8988T (cell line): ENCODE measurements at regions not wholly inside any gene's neighbourhood (a gene's known extent, or its start where the extent isn't known, plus 50 kb on each side); places are given as distances from the start of the nearest gene placed in this dataset.
"Not testable (repeated sequence)": the region's sequence is repeated elsewhere in the genome, so short reads cannot be mapped to it uniquely, and the experiment has no call there.

Experiments
- DNase-seq: peaks from one replicate; pipeline ENCODE4 v3.0.0; 2011

DNA sequence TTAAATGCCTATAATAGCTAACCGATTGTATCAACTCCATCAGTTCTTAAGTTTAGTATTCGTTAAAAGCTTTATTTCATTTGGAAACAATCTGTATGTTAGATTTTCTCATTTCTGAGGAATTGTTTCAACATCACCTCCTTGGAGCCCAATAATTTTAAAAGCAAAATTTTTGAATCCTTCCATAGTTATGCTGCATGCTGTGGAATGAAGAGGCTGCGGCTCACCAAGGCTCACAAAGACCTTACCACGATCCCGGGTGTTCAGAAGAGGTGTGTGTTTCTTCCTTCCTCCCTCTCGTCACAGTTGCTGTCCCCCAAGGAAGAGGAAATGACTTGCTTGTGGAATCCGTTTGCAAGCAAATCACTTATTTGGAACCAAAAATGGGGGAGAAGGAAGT is 143.8 kb downstream of the FGF1 start:
- no peak for DNase-seq

- no peak for DNase-seq
Observed at GRCh38 chr5:142540922-142541422, 144.9 kb downstream of the FGF1 start.

- DNase-seq = no peak
Observed at GRCh38 chr5:142539154-142539740, 146.6 kb downstream of the FGF1 start.

DNA sequence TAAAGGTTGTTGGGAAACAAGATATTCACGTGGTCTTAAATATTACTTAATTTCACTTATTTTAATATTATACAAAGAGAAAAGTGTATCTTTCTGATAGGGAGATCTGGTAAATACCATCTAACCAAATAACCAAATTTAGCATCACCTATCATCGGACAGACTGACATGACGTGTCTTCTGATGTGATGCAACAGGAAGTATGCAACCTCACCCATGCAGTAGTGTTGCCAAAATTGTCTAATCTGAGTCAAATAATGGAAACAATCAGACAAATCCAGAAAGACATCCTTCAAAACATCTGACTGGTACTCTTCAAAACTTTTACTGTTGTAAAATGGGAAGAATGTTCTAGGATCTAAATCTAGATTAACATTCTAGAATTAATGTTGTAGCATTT is 148.0 kb downstream of the FGF1 start:
- DNase-seq = no peak

DNA sequence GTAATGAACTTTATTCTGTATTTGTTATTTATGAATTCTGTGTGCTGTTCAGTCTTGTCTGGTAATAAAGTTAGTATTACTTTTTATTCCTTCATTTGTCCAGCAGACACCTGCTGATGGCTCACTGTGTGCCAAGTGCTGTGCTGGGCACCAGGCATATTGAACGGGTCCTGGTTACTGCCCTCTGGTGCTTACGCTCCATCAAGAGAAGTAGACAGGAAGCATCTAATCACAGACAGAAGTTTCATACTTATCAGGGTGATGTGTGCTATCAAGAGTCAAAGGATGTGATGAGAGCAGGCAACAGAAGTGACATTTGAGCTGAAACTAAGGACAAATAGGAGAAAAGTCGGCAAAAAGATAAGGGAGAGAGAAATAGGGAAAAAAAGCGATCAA is 153.1 kb downstream of the FGF1 start:
- DNase-seq = no peak

DNA sequence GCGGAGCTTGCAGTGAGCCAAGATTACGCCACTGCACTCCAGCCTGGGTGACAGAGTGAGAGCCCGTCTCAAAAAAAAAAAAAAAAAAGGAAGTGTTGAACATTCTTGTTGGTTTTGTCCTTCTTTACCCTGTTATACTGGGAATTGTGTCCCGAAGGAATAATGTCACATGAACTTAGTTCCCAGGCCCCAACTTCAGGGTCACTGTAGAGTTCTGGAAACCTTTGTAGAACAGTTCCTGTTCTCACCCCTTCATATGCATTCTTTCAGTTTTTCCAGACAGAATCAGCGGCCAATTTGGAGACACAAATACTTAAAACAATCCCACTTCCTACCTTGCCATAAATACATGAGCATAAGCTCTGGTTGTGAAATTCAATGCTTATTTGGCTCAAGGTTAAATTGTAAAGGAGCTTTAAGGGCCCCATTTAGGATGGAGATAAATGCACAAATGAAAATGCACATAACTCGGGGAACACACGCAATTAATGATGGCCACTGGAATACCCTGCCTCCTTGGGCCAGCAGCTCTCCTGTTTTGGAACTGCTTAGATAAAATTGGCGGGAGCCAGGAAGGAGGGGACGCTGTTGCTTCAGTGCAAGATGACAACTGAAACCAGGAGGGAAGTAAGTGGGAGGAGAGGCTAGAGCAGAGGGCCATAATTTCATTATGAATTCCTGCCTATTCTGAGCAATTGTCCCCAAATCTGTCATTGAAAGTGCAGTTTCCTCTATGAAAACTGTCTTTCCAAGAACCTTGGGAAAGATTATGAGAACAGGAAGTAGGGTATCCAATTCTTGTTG is 153.7 kb downstream of the FGF1 start:
- DNase-seq = no peak

DNA sequence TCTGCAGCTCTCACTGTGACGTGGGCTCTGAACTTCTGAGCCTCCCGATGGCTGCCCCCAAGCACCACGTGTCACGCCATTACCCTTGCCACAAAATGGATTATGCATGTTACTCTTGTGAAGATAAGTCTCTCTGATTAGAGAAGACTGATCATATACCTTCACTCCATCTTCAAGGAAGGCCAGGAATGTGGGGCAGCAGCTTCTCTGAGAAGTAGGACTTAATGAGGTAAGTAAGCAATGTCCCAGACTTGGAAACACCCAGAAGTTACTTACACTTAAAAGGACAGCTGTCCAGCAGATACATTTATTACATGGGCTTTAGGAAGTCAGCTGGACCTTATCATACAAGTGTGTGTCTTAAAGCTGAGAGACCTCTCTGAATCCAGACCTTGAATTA is 155.0 kb downstream of the FGF1 start:
- DNase-seq = no peak

DNA sequence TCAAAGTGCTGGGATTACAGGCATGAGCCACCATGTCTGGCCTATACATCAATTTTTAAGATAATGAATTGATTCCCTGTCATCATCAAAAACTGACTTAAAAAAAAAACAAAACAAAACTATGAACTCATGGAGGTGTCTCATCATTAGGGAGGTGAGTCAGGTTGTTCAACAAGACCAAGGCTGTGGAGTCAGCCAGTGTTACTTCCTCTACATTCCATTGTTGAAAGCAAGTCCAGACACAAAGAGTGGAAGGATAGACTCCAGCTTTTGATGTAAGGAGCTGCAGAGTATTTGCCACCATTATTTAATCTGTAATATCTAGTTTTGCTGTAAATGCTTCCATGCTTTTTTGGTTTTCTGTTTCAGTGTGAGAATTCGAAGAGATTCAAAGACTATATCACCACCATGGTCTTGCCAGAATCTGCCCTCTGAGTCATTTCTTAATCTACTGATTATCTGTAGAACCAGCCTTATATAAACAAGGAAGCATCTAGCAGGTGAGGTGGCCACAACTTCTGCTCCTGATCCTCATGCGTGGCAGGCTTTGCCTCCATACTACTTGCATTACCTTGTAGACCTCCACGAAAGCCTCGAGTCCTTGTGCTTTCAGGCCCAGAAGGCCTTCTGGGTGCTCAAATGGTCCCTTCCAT is 156.1 kb downstream of the FGF1 start:
- no peak for DNase-seq

- DNase-seq = no peak
Observed at GRCh38 chr5:142527664-142528295, 158.1 kb downstream of the FGF1 start.

GRCh38 chr5:142527234-142527633 is 158.7 kb downstream of the FGF1 start:
- no peak for DNase-seq

DNA sequence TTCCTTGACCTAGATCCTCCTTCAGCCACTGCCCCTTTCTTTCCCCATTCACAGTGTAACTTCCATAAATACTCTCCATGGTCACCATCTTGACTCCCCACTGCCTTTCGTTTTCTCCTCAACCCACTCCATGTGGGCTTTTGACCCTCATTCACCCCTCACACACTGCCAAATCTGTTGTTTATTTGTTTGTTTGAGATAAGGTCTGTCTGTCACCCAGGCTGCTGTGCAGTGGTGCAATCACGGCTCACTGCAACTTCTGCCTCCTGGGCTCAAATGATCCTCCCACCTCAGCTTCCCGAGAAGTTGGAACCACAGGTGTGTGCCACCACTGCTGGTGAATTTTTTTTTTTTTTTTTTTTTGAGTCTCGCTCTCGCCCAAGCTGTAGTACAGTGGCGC is 162.9 kb downstream of the FGF1 start:
- DNase-seq = no peak

- no peak for DNase-seq
Observed at GRCh38 chr5:142521706-142522105, 164.2 kb downstream of the FGF1 start.

DNA sequence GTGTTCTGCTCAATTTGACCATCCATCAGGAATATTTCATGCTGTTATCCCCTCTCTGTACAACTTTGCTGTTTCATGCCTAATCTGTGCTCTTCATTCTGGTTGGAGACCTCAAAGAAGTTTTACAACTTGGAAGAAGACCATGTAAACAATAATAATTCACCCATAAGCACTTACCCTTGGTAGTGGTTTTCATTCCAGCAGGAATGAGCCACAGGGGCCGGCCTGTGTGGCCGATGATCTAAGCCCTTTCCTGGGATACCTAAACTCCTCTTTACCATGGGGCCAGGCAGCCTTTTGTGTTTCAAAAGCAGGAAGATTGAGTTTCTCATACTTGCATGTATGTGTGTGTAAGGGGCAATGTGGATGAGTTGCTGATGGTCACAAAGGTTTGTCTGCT is 165.0 kb downstream of the FGF1 start:
- DNase-seq = no peak

DNA sequence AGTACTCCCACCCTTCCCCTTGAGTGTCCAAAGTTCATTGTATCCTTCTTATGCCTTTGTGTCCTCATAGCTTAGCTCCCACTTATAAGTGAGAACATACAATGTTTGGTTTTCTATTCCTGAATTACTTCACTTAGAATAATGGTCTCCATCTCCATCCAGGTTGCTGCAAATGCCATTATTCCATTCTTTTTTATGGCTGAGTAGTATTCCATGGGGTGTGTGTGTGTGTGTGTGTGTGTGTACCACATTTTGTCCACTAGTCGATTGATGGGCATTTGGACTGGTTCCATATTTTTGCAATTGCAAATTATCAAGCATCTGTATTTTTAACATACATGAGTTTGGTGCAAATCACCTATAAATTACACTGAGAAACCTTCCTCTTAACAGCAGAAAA is 166.0 kb downstream of the FGF1 start:
- DNase-seq = not testable (repeated sequence)

DNA sequence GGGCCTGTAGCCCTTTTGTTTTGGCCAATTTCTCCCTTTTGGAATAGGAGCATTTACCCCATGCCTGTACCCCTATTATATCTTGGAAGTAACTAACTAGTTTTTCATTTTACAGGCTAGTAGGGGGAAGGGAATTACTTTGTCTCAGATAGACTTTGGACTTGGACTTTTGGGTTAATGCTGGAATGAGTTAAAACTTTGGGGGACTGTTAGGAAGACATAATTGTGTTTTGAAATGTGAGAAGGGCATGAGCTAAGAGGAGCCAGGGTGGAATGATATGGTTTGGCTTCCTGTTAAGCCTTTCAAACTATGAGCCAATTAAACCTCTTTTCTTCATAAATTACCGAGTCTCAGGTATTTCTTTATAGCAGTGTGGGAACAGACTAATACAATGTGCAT is 168.1 kb downstream of the FGF1 start:
- no peak for DNase-seq

DNA sequence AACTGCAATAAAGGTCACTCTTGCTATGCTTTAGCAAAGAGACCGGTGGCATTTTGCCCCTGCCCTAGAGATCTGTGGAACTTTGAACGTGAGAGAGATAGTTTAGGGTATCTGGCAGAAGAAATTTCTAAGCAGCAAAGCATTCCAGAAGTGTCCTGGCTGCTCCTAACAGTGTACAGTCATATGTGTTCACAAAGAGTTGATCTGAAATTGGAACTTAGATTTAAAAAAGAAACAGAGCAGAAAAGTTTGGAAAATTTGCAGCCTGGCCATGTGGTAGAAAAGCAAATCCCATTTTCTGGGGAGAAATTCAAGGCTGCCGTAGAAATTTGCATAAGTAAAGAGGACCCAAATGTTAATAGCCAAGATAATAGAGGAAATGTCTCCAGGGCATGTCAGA is 169.2 kb downstream of the FGF1 start:
- no peak for DNase-seq

- DNase-seq = no peak
Observed at GRCh38 chr5:142515036-142515435, 170.9 kb downstream of the FGF1 start.

- DNase-seq = no peak
Observed at GRCh38 chr5:142514196-142514595, 171.7 kb downstream of the FGF1 start.

GRCh38 chr5:142512043-142513042 is 173.5 kb downstream of the FGF1 start:
- DNase-seq = no peak

DNA sequence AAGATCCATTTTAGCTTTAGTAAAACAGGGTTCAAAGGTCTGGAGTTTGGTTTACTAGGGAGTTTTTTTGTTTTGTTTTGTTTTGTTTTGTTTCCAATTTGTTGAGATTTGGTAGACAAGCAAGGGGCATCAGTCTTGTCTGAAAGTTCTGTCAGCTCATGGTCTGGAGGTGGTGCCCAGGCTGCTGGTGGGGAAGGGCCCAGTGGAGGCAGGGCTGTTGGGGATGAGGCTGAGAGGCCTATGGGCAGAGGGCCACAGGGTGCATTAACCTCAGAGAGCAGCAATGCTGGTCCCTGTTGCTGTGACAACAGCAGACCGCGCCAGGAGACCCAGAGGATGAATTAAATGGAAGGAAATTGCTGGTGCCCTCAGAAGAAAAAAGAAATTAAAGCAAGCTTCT is 174.5 kb downstream of the FGF1 start:
- no peak for DNase-seq

GRCh38 chr5:142509026-142509425 is 176.9 kb downstream of the FGF1 start:
- DNase-seq = no peak

DNA sequence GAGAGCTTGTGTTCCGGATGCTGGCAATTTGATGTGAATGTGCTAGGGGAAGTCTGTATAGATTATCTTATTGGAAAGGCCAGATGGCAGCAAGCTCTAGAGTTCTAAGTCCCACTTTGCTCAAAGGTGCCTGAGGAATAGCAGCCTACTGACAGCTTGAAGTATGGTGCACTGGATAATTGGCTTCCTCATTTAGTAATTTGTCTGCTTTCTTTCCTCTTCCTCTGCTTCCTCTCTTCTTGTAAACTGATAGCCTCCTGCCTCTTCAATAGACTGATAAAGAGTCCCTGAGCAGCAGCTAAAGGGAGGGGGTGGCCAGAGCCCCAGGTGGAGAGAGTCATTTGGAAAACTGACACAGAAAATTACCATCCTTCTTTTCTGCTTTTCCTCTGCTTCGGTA is 177.3 kb downstream of the FGF1 start:
- no peak for DNase-seq
